CD4-positive, alpha-beta memory T cell (primary cell): ENCODE measurements at regions not wholly inside any gene's neighbourhood (a gene's known extent, or its start where the extent isn't known, plus 50 kb on each side); places are given as distances from the start of the nearest gene placed in this dataset.

ENCODE experiments used
- CTCF ChIA-PET: fragments of 350-600 bp; sonication (Branson Sonifier 250); formaldehyde crosslinking; loops from one replicate; lab custom pipeline; 2021; ENCODE audit warnings: inconsistent platforms; ENCODE audit not compliant: partially characterized antibody; lab: Charles Lee
- POLR2A ChIA-PET: fragments of 350-600 bp; sonication (Branson Sonifier 250); formaldehyde crosslinking; loops from one replicate; lab custom pipeline; 2021; ENCODE audit not compliant: partially characterized antibody; lab: Charles Lee
- DNase-seq, 5 donors: peaks; one replicate each; pipeline versions ENCODE4 v3.0.0 to v3.0.0-alpha.2; 2020 to 2022; ENCODE audit warnings: mixed read lengths in 1 of 5
- H3K27ac ChIP-seq: one replicate; pipeline ENCODE4 v1.7.0; 2013; ENCODE audit warnings: low read depth, low read length
- H3K27me3 ChIP-seq: 2 replicates; pipeline ENCODE4 v1.7.0; 2013; ENCODE audit warnings: mild to moderate bottlenecking, low read length, moderate library complexity; ENCODE audit not compliant: insufficient read depth
- H3K36me3 ChIP-seq: 2 replicates; pipeline ENCODE4 v1.7.0; 2013; ENCODE audit warnings: mild to moderate bottlenecking, low read length, moderate library complexity; ENCODE audit not compliant: insufficient read depth
- H3K4me1 ChIP-seq: 2 replicates; pipeline ENCODE4 v1.7.0; 2013; ENCODE audit warnings: mild to moderate bottlenecking, low read length, moderate library complexity; ENCODE audit not compliant: insufficient read depth
- H3K4me3 ChIP-seq, 2 donors: one replicate each; pipeline ENCODE4 v1.7.0; 2013; ENCODE audit warnings: low read length in 2 of 2, mild to moderate bottlenecking in 1 of 2
- H3K9me3 ChIP-seq, 2 donors: one replicate each; pipeline ENCODE4 v1.7.0; 2013; ENCODE audit warnings: low read length in 2 of 2, control low read depth in 1 of 2; ENCODE audit not compliant: control insufficient read depth in 1 of 2
- H3K27ac Mint-ChIP-seq, 7 donors: one replicate each; pipeline ENCODE4 v1.8.0; 2020 to 2021; ENCODE audit warnings: mixed read lengths in 7 of 7, mild to moderate bottlenecking in 6 of 7, inconsistent platforms in 3 of 7, moderate library complexity in 3 of 7
- H3K27me3 Mint-ChIP-seq, 2 donors: one replicate each; pipeline ENCODE4 v1.8.0; 2020 to 2021; ENCODE audit warnings: mixed read lengths in 2 of 2
- H3K36me3 Mint-ChIP-seq, 2 donors: one replicate each; pipeline ENCODE4 v1.8.0; 2020 to 2021; ENCODE audit warnings: mixed read lengths in 2 of 2, inconsistent platforms in 1 of 2, mild to moderate bottlenecking in 1 of 2
- H3K4me1 Mint-ChIP-seq, 4 donors: one replicate each; pipeline ENCODE4 v1.8.0; 2020 to 2021; ENCODE audit warnings: mixed read lengths in 4 of 4, mild to moderate bottlenecking in 1 of 4
- H3K4me3 Mint-ChIP-seq, 8 donors: one replicate each; pipeline ENCODE4 v1.8.0; 2020 to 2021; ENCODE audit warnings: mixed read lengths in 8 of 8, mild to moderate bottlenecking in 7 of 8, moderate library complexity in 6 of 8, inconsistent platforms in 3 of 8
- H3K9me3 Mint-ChIP-seq, 8 donors: one replicate each; pipeline ENCODE4 v1.8.0; 2020 to 2021; ENCODE audit warnings: mixed read lengths in 8 of 8, mild to moderate bottlenecking in 5 of 8, inconsistent platforms in 3 of 8, moderate library complexity in 1 of 8
- intact Hi-C: fragments of 100-400 bp; cut with micrococcal nuclease; formaldehyde crosslinking; loops from one replicate; pipeline ENCODE4 v1.15.1; 2023

GRCh38 chr3:168705412-168705811, 609.7 kb upstream of the GOLIM4 start:
- H3K27ac Mint-ChIP-seq: no peak overlapping the region
- no peak overlapping the region for H3K4me3 Mint-ChIP-seq
- Histone ChIP-seq H3K27me3 (no peaks in the 10 kb centered on the region), H3K36me3 (no peaks in the 10 kb centered on the region), H3K4me1 (no peaks in the 10 kb centered on the region), H3K9me3 (no peaks in the 10 kb centered on the region), H3K4me3 (no peak overlapping the region), H3K27ac (no peak overlapping the region)
- CTCF ChIA-PET: no interaction called here
- POLR2A ChIA-PET: no interaction called here
- H3K4me1 Mint-ChIP-seq: no peaks in the 10 kb centered on the region
- peaks cover 0 to 13% (median 2%) of the 10 kb centered on the region in 8 donors for H3K9me3 Mint-ChIP-seq
- no peaks in the 10 kb centered on the region for H3K27me3 Mint-ChIP-seq
- intact Hi-C loops: no loop called here
- no peaks in the 10 kb centered on the region for H3K36me3 Mint-ChIP-seq
- DNase-seq: no peak

- Histone ChIP-seq H3K4me1 (no peaks in the 10 kb centered on the region), H3K36me3 (no peaks in the 10 kb centered on the region), H3K9me3 (peaks cover 0 to 4% of the 10 kb centered on the region in 2 donors), H3K27ac (no peak overlapping the region), H3K27me3 (no peaks in the 10 kb centered on the region), H3K4me3 (no peak overlapping the region)
- H3K4me3 Mint-ChIP-seq: no peak overlapping the region
- intact Hi-C loops: no loop called here
- H3K36me3 Mint-ChIP-seq: no peaks in the 10 kb centered on the region
- H3K4me1 Mint-ChIP-seq: no peaks in the 10 kb centered on the region
- no peak overlapping the region for H3K27ac Mint-ChIP-seq
- H3K9me3 Mint-ChIP-seq: peaks cover 0 to 7% (median 2%) of the 10 kb centered on the region in 8 donors
- no peaks in the 10 kb centered on the region for H3K27me3 Mint-ChIP-seq
- ChIA-PET CTCF (no interaction called here), POLR2A (no interaction called here)
- DNase-seq: no peak
These were observed 600.3 kb upstream of the GOLIM4 start for GRCh38 chr3:168696051-168696450.

- no peak overlapping the region for H3K27ac Mint-ChIP-seq
- no peaks in the 10 kb centered on the region for H3K36me3 Mint-ChIP-seq
- Histone ChIP-seq H3K9me3 (peaks cover 0 to 4% of the 10 kb centered on the region in 2 donors), H3K27ac (no peak overlapping the region), H3K27me3 (no peaks in the 10 kb centered on the region), H3K36me3 (no peaks in the 10 kb centered on the region), H3K4me1 (no peaks in the 10 kb centered on the region), H3K4me3 (no peak overlapping the region)
- no peaks in the 10 kb centered on the region for H3K4me1 Mint-ChIP-seq
- no peak overlapping the region for H3K4me3 Mint-ChIP-seq
- DNase-seq: no peak
- no peaks in the 10 kb centered on the region for H3K27me3 Mint-ChIP-seq
- ChIA-PET POLR2A (no interaction called here), CTCF (no interaction called here)
- intact Hi-C loops: no loop called here
- H3K9me3 Mint-ChIP-seq: peaks cover 0 to 11% (median 5%) of the 10 kb centered on the region in 8 donors
These were observed 598.1 kb upstream of the GOLIM4 start for GRCh38 chr3:168693870-168694269.

DNA sequence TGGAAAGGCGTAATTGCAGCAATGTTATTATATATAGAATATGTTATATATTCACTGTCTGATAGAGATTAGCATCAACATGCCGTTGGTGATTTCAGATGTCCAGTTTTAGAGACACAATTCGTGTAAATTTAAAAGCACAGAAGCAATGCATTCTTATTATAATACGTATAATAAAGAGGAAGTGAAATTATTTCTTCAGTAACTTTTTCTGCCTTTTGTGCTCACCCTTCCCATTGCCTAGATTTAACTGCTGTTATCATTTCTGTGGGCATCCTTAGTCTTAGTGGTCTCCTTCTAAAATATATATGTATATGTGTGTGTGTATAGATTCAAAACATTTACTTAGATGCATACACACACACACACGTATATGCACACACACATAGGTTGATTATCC, 592.5 kb upstream of the GOLIM4 start:
- intact Hi-C loops: no loop called here
- H3K27ac Mint-ChIP-seq: no peak overlapping the region
- H3K27me3 Mint-ChIP-seq: no peaks in the 10 kb centered on the region
- POLR2A ChIA-PET: no interaction called here
- no peak overlapping the region for H3K4me3 ChIP-seq
- H3K4me1 Mint-ChIP-seq: no peaks in the 10 kb centered on the region
- H3K27me3 ChIP-seq: no peaks in the 10 kb centered on the region
- H3K36me3 ChIP-seq: no peaks in the 10 kb centered on the region
- CTCF ChIA-PET: no interaction called here
- no peak for DNase-seq
- peaks cover 0 to 10% (median 5%) of the 10 kb centered on the region in 8 donors for H3K9me3 Mint-ChIP-seq
- H3K4me3 Mint-ChIP-seq: no peak overlapping the region
- peaks cover 0 to 4% of the 10 kb centered on the region in 2 donors for H3K9me3 ChIP-seq
- H3K27ac ChIP-seq: no peak overlapping the region
- H3K36me3 Mint-ChIP-seq: no peaks in the 10 kb centered on the region
- no peaks in the 10 kb centered on the region for H3K4me1 ChIP-seq

DNA sequence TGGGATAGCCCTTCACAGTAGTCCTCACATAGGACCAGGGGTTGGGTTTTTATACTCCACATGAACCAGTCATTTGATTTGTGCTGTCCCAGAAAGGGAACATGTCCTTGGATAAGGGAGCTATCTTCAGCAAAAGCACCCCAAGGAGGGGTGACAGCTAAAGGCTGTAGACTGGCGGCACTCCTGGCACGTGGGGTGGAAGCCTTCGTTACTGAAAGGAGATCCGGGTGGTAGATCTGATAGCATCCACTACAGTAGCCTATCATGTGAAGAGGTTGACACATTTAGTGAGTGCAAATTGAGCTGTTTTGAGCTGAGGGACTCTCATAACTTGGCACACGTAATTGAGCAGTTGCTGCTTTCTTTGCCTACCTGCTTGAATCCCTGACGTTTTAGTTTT, 588.8 kb upstream of the GOLIM4 start:
- no peak overlapping the region for H3K27ac ChIP-seq
- no peak overlapping the region for H3K4me3 ChIP-seq
- POLR2A ChIA-PET: no interaction called here
- Mint-ChIP-seq H3K4me1 (no peaks in the 10 kb centered on the region), H3K36me3 (no peaks in the 10 kb centered on the region), H3K27ac (no peak overlapping the region), H3K4me3 (no peak overlapping the region), H3K9me3 (peaks cover 0 to 8% (median 4%) of the 10 kb centered on the region in 8 donors), H3K27me3 (no peaks in the 10 kb centered on the region)
- H3K4me1 ChIP-seq: no peaks in the 10 kb centered on the region
- no peaks in the 10 kb centered on the region for H3K36me3 ChIP-seq
- CTCF ChIA-PET: no interaction called here
- DNase-seq: no peak
- no peaks in the 10 kb centered on the region for H3K9me3 ChIP-seq
- intact Hi-C loops: no loop called here
- no peaks in the 10 kb centered on the region for H3K27me3 ChIP-seq

DNA sequence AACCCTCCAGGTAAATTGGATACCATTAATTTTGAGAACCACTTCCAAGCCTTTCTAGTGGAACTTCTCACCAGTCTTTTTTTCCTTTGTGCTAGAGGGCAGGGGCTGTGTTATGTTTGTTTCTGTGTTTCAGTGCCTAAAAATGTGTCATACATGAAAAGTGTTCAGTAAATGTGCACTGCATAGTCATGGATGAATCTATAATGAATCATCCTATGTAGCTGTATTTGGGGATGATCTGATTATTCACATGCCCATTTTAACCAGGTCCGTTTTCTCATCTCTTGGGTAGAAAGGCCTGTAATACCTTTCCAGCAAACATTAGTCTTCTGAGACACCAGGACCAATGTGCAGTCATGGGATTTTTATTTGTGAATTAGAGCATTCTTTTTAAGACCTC, 583.0 kb upstream of the GOLIM4 start:
- H3K27ac Mint-ChIP-seq: no peak overlapping the region
- Histone ChIP-seq H3K4me3 (no peak overlapping the region), H3K27ac (no peak overlapping the region), H3K9me3 (no peaks in the 10 kb centered on the region), H3K27me3 (no peaks in the 10 kb centered on the region), H3K4me1 (no peaks in the 10 kb centered on the region), H3K36me3 (no peaks in the 10 kb centered on the region)
- H3K4me3 Mint-ChIP-seq: no peak overlapping the region
- H3K36me3 Mint-ChIP-seq: no peaks in the 10 kb centered on the region
- ChIA-PET POLR2A (no interaction called here), CTCF (no interaction called here)
- no peak for DNase-seq
- peaks cover 0 to 5% (median 3%) of the 10 kb centered on the region in 8 donors for H3K9me3 Mint-ChIP-seq
- intact Hi-C loops: no loop called here
- H3K27me3 Mint-ChIP-seq: no peaks in the 10 kb centered on the region
- no peaks in the 10 kb centered on the region for H3K4me1 Mint-ChIP-seq

GRCh38 chr3:168671091-168671490, 575.4 kb upstream of the GOLIM4 start:
- Mint-ChIP-seq H3K27ac (no peak overlapping the region), H3K4me3 (no peak overlapping the region), H3K9me3 (peaks cover 0 to 5% (median 0%) of the 10 kb centered on the region in 8 donors), H3K4me1 (no peaks in the 10 kb centered on the region), H3K36me3 (no peaks in the 10 kb centered on the region), H3K27me3 (no peaks in the 10 kb centered on the region)
- intact Hi-C loops: no loop called here
- CTCF ChIA-PET: interaction anchor here (0.7 kb wide), 1 partner anchor 44 kb away, joined by 3 read pairs; no protein-coding TSS in a partner anchor
- Histone ChIP-seq H3K4me3 (no peak overlapping the region), H3K27me3 (no peaks in the 10 kb centered on the region), H3K9me3 (no peaks in the 10 kb centered on the region), H3K36me3 (no peaks in the 10 kb centered on the region), H3K4me1 (no peaks in the 10 kb centered on the region), H3K27ac (no peak overlapping the region)
- POLR2A ChIA-PET: no interaction called here
- no peak for DNase-seq
